ENCODE measurements at regions not wholly inside any gene's neighbourhood (a gene's known extent, or its start where the extent isn't known, plus 50 kb on each side); places are given as distances from the start of the nearest gene placed in this dataset.

DNA sequence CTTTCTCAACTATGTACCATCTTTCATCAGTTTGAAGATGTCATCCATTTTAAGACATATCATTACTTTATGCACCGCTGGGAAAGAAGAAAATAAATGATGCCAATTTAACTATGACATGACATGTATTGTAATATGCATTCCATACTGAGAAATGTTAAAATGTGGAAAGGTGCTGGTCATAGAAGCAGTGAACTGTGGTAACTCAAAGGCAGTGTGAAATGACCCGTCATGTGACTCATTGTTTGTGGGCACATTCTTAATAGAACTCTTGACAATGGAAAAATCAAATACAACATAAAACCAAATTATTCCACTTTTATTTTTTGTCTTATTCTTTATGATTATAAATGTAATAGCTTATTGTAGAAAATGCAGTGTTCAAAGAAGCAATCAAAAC, 455.0 kb upstream of the ST6GAL2 start:
- TF ChIP-seq EZH2 (IDR thresholded peaks at IDR 0.05; ENCODE audit: low read depth), result no peak
- TF ChIP-seq, protein P1, sequence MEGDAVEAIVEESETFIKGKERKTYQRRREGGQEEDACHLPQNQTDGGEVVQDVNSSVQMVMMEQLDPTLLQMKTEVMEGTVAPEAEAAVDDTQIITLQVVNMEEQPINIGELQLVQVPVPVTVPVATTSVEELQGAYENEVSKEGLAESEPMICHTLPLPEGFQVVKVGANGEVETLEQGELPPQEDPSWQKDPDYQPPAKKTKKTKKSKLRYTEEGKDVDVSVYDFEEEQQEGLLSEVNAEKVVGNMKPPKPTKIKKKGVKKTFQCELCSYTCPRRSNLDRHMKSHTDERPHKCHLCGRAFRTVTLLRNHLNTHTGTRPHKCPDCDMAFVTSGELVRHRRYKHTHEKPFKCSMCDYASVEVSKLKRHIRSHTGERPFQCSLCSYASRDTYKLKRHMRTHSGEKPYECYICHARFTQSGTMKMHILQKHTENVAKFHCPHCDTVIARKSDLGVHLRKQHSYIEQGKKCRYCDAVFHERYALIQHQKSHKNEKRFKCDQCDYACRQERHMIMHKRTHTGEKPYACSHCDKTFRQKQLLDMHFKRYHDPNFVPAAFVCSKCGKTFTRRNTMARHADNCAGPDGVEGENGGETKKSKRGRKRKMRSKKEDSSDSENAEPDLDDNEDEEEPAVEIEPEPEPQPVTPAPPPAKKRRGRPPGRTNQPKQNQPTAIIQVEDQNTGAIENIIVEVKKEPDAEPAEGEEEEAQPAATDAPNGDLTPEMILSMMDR (conservative IDR thresholded peaks at IDR 0.05), result no peak
